DMS53 treated with DMSO at 0.1 percent for 48 hours (cell line): ENCODE measurements at regions not wholly inside any gene's neighbourhood (a gene's known extent, or its start where the extent isn't known, plus 50 kb on each side); places are given as distances from the start of the nearest gene placed in this dataset.

ENCODE experiments used
- DNase-seq: peaks from one replicate; lab custom pipeline; 2025; ENCODE audit not compliant: unreplicated experiment; lab: John Stamatoyannopoulos, UW

GRCh38 chr18:73653827-73654226, 493.8 kb downstream of the FBXO15 start:
- no peak for DNase-seq

GRCh38 chr18:73653251-73653650, 494.4 kb downstream of the FBXO15 start:
- DNase-seq, result no peak

- DNase-seq, result no peak
These were observed 500.2 kb downstream of the FBXO15 start for GRCh38 chr18:73647391-73647790.

GRCh38 chr18:73646772-73647171, 500.9 kb downstream of the FBXO15 start:
- no peak for DNase-seq

- no peak for DNase-seq
These were observed 501.4 kb downstream of the FBXO15 start for GRCh38 chr18:73646196-73646595.

- no peak for DNase-seq
These were observed 502.4 kb downstream of the FBXO15 start for GRCh38 chr18:73645160-73645715.

GRCh38 chr18:73639788-73640187, 507.8 kb downstream of the FBXO15 start:
- DNase-seq, result no peak

- DNase-seq, result no peak
These were observed 508.9 kb downstream of the FBXO15 start for GRCh38 chr18:73638709-73639108.

GRCh38 chr18:73636355-73636754, 511.3 kb downstream of the FBXO15 start:
- DNase-seq, result no peak

- DNase-seq, result no peak
These were observed 520.8 kb downstream of the FBXO15 start for GRCh38 chr18:73626859-73627258.

- DNase-seq, result no peak
These were observed 521.4 kb downstream of the FBXO15 start for GRCh38 chr18:73626221-73626620.

- no peak for DNase-seq
These were observed 526.5 kb downstream of the FBXO15 start for GRCh38 chr18:73621091-73621490.

GRCh38 chr18:73617981-73618380, 529.7 kb downstream of the FBXO15 start:
- no peak for DNase-seq

GRCh38 chr18:73615506-73615905, 532.1 kb downstream of the FBXO15 start:
- no peak for DNase-seq

GRCh38 chr18:73614812-73615211, 532.8 kb downstream of the FBXO15 start:
- DNase-seq, result no peak

GRCh38 chr18:73613706-73614340, 533.8 kb downstream of the FBXO15 start:
- DNase-seq, result no peak

- no peak for DNase-seq
These were observed 549.6 kb downstream of the FBXO15 start for GRCh38 chr18:73597832-73598615.

- DNase-seq, result no peak
These were observed 552.9 kb downstream of the FBXO15 start for GRCh38 chr18:73594749-73595148.

GRCh38 chr18:73593207-73593606, 554.4 kb downstream of the FBXO15 start:
- no peak for DNase-seq

- DNase-seq, result no peak
These were observed 556.7 kb downstream of the FBXO15 start for GRCh38 chr18:73590950-73591349.

- no peak for DNase-seq
These were observed 567.9 kb downstream of the FBXO15 start for GRCh38 chr18:73579698-73580097.

- DNase-seq, result no peak
These were observed 570.3 kb downstream of the FBXO15 start for GRCh38 chr18:73577365-73577764.
